GM12873 (cell line): ENCODE measurements at regions not wholly inside any gene's neighbourhood (a gene's known extent, or its start where the extent isn't known, plus 50 kb on each side); places are given as distances from the start of the nearest gene placed in this dataset.

Experiments used
- TF ChIP-seq, protein P1 (sequence below): IDR thresholded peaks from 2 replicates; pipeline ENCODE4 v1.5.1; 2012; ENCODE audit warnings: low read depth, mild to moderate bottlenecking, moderate library complexity, low read length, control low read depth; ENCODE audit not compliant: insufficient read depth; ENCODE audit errors: missing control alignments

DNA sequence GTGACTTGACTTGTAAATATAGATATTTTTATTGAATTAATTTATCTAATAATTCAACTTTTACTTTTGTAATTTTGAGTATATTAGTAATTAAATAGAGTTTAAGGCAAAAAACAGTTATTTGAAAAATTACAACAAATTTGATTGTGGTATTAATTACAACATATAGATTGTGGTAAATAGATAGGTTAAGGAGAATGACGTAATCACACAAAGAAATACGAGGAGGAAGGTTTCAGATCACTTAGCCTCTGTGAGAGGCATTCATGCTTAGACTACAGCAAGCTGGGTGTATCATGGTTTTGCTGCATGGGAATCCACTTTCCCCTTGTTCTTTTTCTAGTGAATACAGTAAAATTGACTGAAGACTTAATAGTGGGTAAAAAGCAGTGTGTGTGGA, 878.4 kb upstream of the EDIL3 start:
- TF ChIP-seq, protein P1, sequence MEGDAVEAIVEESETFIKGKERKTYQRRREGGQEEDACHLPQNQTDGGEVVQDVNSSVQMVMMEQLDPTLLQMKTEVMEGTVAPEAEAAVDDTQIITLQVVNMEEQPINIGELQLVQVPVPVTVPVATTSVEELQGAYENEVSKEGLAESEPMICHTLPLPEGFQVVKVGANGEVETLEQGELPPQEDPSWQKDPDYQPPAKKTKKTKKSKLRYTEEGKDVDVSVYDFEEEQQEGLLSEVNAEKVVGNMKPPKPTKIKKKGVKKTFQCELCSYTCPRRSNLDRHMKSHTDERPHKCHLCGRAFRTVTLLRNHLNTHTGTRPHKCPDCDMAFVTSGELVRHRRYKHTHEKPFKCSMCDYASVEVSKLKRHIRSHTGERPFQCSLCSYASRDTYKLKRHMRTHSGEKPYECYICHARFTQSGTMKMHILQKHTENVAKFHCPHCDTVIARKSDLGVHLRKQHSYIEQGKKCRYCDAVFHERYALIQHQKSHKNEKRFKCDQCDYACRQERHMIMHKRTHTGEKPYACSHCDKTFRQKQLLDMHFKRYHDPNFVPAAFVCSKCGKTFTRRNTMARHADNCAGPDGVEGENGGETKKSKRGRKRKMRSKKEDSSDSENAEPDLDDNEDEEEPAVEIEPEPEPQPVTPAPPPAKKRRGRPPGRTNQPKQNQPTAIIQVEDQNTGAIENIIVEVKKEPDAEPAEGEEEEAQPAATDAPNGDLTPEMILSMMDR = no peak

DNA sequence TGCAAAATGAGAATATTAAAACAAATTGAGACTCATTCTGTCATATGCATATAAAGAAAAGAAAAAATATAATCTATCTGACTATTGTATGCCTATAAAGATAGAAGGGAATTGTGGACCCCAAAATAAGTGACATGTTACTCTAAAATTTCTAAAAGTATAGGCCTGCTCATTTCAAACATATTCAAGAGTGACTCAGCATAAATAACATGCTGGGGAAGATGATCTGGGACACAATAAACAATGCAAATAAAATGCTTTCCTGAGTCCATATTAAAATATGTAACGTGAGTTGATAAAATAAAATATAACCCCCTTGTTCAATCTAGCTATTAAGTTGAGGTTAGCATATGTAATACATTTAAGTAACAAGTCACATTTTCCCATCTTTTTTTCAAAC, 882.0 kb upstream of the EDIL3 start:
- TF ChIP-seq, protein P1 = no peak

DNA sequence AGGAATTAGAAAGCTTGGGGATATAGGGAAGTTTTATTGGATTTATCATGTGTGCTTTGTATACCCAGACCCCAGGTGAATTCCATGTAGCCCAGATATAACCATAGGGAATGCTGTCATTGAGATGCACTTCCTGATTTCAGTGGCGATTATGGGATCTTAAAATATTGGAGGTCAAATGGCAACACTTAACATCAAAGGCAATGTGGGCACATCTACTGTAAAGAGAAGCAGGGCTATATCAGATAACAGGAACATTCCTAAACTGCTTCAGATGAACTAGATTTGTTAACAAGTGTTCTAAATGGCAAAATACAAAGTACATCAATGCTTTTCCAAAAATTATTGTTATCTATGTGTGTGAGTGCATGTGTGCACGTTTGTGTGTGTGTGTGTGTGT, 883.5 kb upstream of the EDIL3 start:
- TF ChIP-seq, protein P1 = no peak

DNA sequence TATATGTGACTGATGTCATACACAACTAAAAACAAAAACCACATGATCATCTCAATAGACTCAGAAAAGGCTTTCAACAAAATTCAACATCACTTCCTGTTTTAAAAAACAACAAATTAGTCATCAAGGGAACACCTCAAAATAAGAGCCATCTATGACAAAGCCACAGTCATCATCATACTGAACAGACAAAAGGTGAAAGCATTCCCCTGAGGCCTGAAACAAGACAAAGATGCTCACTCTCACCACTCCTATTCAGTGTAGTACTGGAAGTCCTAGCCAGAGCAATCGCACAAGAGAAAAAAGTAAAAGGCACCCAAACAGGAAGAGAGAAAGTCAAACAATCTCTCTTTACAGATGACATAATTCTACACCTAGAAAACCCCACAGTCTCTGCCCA, 893.5 kb upstream of the EDIL3 start:
- TF ChIP-seq, protein P1 = no peak

DNA sequence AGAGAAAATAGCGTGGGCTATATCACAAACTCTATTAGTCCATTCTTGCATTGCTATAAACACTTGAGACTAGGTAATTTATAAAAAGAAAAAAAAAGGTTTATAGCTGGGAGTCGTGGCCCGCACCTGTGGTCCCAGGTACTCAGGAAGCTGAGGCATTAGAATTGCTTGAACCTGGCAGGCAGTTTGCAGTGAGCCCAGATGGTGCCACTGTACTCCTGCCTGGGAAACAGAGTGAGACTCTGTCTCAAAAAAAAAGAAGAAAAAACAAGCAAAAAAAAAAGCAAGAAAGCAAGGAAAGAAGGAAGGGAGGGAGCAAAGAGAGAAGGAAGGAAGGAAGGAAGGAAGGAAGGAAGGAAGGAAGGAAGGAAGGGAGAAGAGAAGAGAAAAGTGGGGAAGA, 904.2 kb upstream of the EDIL3 start:
- TF ChIP-seq, protein P1 = no peak

DNA sequence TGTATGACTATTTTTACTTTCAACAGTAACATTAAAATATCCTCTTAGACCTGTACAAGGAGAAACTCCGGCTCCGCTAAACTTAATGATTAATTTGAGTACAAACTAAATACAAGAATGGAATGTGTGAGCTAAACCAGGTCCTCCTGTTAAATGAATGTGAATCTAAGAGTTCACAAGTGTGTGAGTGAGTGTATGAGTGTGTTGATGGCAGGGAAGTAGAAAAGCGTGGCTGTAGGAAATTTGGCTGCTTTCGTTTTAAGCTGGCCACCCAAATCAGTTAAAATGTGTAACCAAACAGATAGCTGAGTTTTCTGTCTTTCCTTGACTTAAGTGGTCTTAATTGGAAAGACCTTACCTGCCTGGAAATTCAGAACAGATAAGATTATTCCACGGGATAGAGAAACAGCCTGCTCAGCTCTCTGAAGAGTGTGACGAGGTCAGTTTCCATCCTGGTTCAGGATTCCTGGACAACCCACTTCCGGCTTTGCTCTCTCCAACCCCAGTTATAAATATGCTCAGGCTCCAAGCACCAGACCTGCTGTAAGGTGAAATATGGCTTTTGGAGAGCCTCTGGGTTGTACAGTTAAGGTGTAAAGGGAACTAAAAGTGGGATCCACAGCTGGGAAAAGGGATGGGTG, 908.6 kb upstream of the EDIL3 start:
- TF ChIP-seq, protein P1 = no peak

DNA sequence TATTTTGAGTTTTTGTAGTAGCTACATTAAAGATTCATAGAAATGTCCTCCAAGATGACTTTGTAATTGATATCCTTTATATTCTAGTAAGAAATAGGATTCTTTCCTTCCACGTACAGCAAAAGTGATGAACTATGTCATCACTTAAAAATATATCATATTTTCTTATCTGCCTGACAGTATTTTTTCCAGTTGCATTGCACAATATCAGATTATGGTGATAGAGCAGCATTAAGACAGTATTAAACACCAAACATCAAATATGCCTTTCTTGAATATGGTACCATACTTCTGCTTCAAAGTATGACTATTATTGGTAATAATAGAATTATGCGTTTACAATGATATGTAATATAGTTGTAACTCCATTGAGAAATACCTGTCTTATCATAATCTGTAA, 919.8 kb upstream of the EDIL3 start:
- TF ChIP-seq, protein P1 = no peak
